HEK293T (cell line): ENCODE measurements at regions not wholly inside any gene's neighbourhood (a gene's known extent, or its start where the extent isn't known, plus 50 kb on each side); places are given as distances from the start of the nearest gene placed in this dataset.

Experiments used
- ARNT ChIP-seq: fragments of 450-650 bp; IDR thresholded peaks from 2 replicates; pipeline ENCODE4 v1.6.1; 2017; ENCODE audit warnings: mild to moderate bottlenecking
- BHLHE40 ChIP-seq: fragments of 450-650 bp; IDR thresholded peaks from 2 replicates; pipeline ENCODE4 v1.6.1; 2016; ENCODE audit warnings: mild to moderate bottlenecking, moderate library complexity, borderline replicate concordance
- CTBP1 ChIP-seq: fragments of 450-650 bp; IDR thresholded peaks from 2 replicates; pipeline ENCODE4 v1.6.1; 2016; ENCODE audit warnings: borderline replicate concordance
- ELF4 ChIP-seq: fragments of 450-650 bp; IDR thresholded peaks from 2 replicates; pipeline ENCODE4 v1.6.1; 2017; ENCODE audit warnings: antibody characterized with exemption
- FOXA1 ChIP-seq: fragments of 450-650 bp; IDR thresholded peaks from 2 replicates; pipeline ENCODE4 v1.6.1; 2016; ENCODE audit warnings: mild to moderate bottlenecking
- FOXM1 ChIP-seq: fragments of 450-650 bp; IDR thresholded peaks from 2 replicates; pipeline ENCODE4 v1.6.1; 2017; ENCODE audit warnings: mild to moderate bottlenecking, borderline replicate concordance
- HDGF ChIP-seq: fragments of 450-650 bp; IDR thresholded peaks from 2 replicates; pipeline ENCODE4 v1.6.1; 2017; ENCODE audit warnings: antibody characterized with exemption, borderline replicate concordance
- LEF1 ChIP-seq: fragments of 450-650 bp; IDR thresholded peaks from 2 replicates; pipeline ENCODE4 v1.6.1; 2017; ENCODE audit warnings: mild to moderate bottlenecking, borderline replicate concordance
- NFRKB ChIP-seq: fragments of 450-650 bp; IDR thresholded peaks from 2 replicates; pipeline ENCODE4 v1.6.1; 2016; ENCODE audit warnings: mild to moderate bottlenecking, moderate library complexity
- PKNOX1 ChIP-seq: fragments of 450-650 bp; IDR thresholded peaks from 2 replicates; pipeline ENCODE4 v1.6.1; 2016
- SUZ12 ChIP-seq: fragments of 450-650 bp; IDR thresholded peaks from 2 replicates; pipeline ENCODE4 v1.6.1; 2016; ENCODE audit warnings: mild to moderate bottlenecking
- TARDBP ChIP-seq: fragments of 450-650 bp; IDR thresholded peaks from 2 replicates; pipeline ENCODE4 v1.6.1; 2016
- ZNF384 ChIP-seq: fragments of 450-650 bp; IDR thresholded peaks from 2 replicates; pipeline ENCODE4 v1.6.1; 2016

- TF ChIP-seq PKNOX1 (no peak), CTBP1 (no peak), ZNF384 (no peak), FOXM1 (no peak), LEF1 (no peak), TARDBP (no peak), FOXA1 (no peak), ELF4 (no peak), HDGF (no peak), BHLHE40 (no peak), SUZ12 (no peak), NFRKB (no peak), ARNT (no peak)
Measured at GRCh38 chr1:239255628-239256160, 130.7 kb upstream of the CHRM3 start.
